ENCODE measurements at regions not wholly inside any gene's neighbourhood (a gene's known extent, or its start where the extent isn't known, plus 50 kb on each side); places are given as distances from the start of the nearest gene placed in this dataset.

DNA sequence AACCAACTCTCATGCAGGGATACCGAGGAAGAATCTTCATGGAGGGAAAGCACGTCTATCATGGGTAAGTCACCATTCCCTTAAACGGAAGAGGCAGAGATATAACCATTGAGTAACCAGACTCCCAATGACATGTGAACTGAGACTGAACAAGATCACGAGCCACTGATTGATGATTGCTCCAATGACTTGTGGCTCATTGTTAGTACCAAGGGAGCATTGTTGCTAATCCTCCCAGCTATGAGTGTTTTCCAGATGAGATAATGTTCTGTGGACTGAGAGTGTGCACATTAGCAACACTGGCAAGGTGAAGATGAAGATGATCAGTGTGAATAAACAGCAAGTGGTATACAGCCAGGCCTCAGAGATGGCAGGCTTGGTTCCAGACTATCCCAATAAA, 219.2 kb upstream of the MAP3K1 start:
- no peak overlapping the region for H2BK120ac ChIP-seq (ENCODE audit: insufficient read depth, low read length, poor library complexity)
- H3K9ac ChIP-seq (ENCODE audit: low read length) = no peak overlapping the region
- H3K4me1 ChIP-seq (ENCODE audit: control insufficient read depth in 1 of 2, insufficient read depth in 2 of 2, low read length in 2 of 2) = no peaks in the 10 kb centered on the region
- no peak overlapping the region for H2AK5ac ChIP-seq (ENCODE audit: low read length)
- no CpG with 5 or more reads among the region's 4 CpGs for WGBS (ENCODE audit: extremely low coverage, insufficient coverage, insufficient read length)
- no peak overlapping the region for H3K14ac ChIP-seq (ENCODE audit: low read length)
- no peak overlapping the region for H4K91ac ChIP-seq (ENCODE audit: low read depth, low read length)
- no peak overlapping the region for H4K8ac ChIP-seq (ENCODE audit: low read depth, low read length)
- H2BK5ac ChIP-seq (ENCODE audit: low read depth, low read length, poor library complexity) = no peak overlapping the region
- H3K27ac ChIP-seq (ENCODE audit: low read depth, low read length) = no peak overlapping the region
- no peak overlapping the region for H4K12ac ChIP-seq (ENCODE audit: low read depth, low read length)
- no peak overlapping the region for H3K4me3 ChIP-seq (ENCODE audit: low read depth, low read length)
- no peak overlapping the region for H3K4me2 ChIP-seq (ENCODE audit: low read length)
- H3K4ac ChIP-seq (ENCODE audit: low read depth, low read length) = no peak overlapping the region
- H3K79me2 ChIP-seq (ENCODE audit: control insufficient read depth, insufficient read depth, low read length, poor library complexity) = no peaks in the 10 kb centered on the region
- H3K18ac ChIP-seq (ENCODE audit: low read length) = no peak overlapping the region
- H3K27me3 ChIP-seq (ENCODE audit: insufficient read depth, low read length) = no peaks in the 10 kb centered on the region
- no peaks in the 10 kb centered on the region for H3K9me3 ChIP-seq (ENCODE audit: insufficient read depth, low read depth, low read length)
- H3K36me3 ChIP-seq (ENCODE audit: control insufficient read depth in 1 of 2, insufficient read depth in 2 of 2, low read length in 2 of 2) = no peaks in the 10 kb centered on the region
- no peak overlapping the region for H2AFZ ChIP-seq (ENCODE audit: insufficient read depth, low read length, poor library complexity)
- no peak for DNase-seq
- no peak overlapping the region for H2BK12ac ChIP-seq (ENCODE audit: low read length)
- H3K79me1 ChIP-seq (ENCODE audit: low read length) = no peaks in the 10 kb centered on the region
- H3K23ac ChIP-seq (ENCODE audit: low read length) = no peak overlapping the region

DNA sequence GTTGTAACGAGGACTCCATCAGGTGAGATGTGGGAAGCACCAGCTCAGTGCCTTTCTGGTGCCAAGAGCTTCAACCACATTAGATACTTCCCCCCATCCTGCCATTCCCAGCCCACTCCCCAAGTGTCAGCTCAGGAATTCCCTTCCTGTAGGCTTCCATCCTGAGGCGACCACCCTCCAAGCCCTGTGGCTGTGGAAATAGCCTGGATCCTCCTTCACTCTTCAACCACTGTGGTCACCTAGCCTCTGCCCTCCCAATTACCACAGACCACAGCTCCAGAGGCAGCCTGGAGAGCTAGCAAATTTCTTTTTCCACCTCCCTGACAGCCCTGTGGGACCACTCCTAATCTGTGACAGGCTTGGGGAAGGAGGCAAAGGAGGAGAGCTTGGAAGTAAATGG, 219.8 kb upstream of the MAP3K1 start:
- no peak overlapping the region for H3K18ac ChIP-seq (ENCODE audit: low read length)
- no peak overlapping the region for H3K27ac ChIP-seq (ENCODE audit: low read depth, low read length)
- H3K4me3 ChIP-seq (ENCODE audit: low read depth, low read length) = no peak overlapping the region
- H3K14ac ChIP-seq (ENCODE audit: low read length) = no peak overlapping the region
- H3K4me2 ChIP-seq (ENCODE audit: low read length) = no peak overlapping the region
- peak overlapping the region; percentile 41 for H2BK12ac ChIP-seq (ENCODE audit: low read length)
- no peak overlapping the region for H3K23ac ChIP-seq (ENCODE audit: low read length)
- H3K79me2 ChIP-seq (ENCODE audit: control insufficient read depth, insufficient read depth, low read length, poor library complexity) = no peaks in the 10 kb centered on the region
- no peak overlapping the region for H4K12ac ChIP-seq (ENCODE audit: low read depth, low read length)
- no peak overlapping the region for H2AFZ ChIP-seq (ENCODE audit: insufficient read depth, low read length, poor library complexity)
- H3K36me3 ChIP-seq (ENCODE audit: control insufficient read depth in 1 of 2, insufficient read depth in 2 of 2, low read length in 2 of 2) = no peaks in the 10 kb centered on the region
- no peaks in the 10 kb centered on the region for H3K27me3 ChIP-seq (ENCODE audit: insufficient read depth, low read length)
- H2AK5ac ChIP-seq (ENCODE audit: low read length) = no peak overlapping the region
- no peaks in the 10 kb centered on the region for H3K79me1 ChIP-seq (ENCODE audit: low read length)
- H4K8ac ChIP-seq (ENCODE audit: low read depth, low read length) = no peak overlapping the region
- H4K91ac ChIP-seq (ENCODE audit: low read depth, low read length) = no peak overlapping the region
- H2BK120ac ChIP-seq (ENCODE audit: insufficient read depth, low read length, poor library complexity) = no peak overlapping the region
- no peak overlapping the region for H2BK5ac ChIP-seq (ENCODE audit: low read depth, low read length, poor library complexity)
- H3K9ac ChIP-seq (ENCODE audit: low read length) = no peak overlapping the region
- DNase-seq = no peak
- H3K4ac ChIP-seq (ENCODE audit: low read depth, low read length) = no peak overlapping the region
- no peaks in the 10 kb centered on the region for H3K4me1 ChIP-seq (ENCODE audit: control insufficient read depth in 1 of 2, insufficient read depth in 2 of 2, low read length in 2 of 2)
- no peaks in the 10 kb centered on the region for H3K9me3 ChIP-seq (ENCODE audit: insufficient read depth, low read depth, low read length)
- no CpG with 5 or more reads among the region's 2 CpGs for WGBS (ENCODE audit: extremely low coverage, insufficient coverage, insufficient read length)

DNA sequence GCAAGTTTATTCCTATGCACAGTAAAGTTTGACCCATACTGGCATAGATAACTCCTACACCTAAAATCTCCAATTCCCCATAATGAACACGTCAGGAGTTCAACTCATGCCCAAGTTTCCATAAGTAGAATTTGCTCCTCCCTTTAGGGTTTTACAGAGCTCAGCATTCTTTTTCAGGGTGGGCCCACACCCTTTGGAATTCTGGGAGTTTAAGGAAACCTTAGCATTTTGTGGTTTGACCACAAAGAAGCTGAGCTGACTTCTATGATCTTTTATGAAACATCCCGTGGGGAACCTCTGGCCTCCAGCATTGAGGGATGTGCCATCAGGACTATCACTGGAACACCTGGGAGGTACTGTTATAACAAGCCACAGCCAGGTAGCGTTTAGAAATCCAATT, 220.6 kb upstream of the MAP3K1 start:
- H3K23ac ChIP-seq (ENCODE audit: low read length) = no peak overlapping the region
- H4K12ac ChIP-seq (ENCODE audit: low read depth, low read length) = no peak overlapping the region
- no peak overlapping the region for H3K4me2 ChIP-seq (ENCODE audit: low read length)
- no peak overlapping the region for H4K91ac ChIP-seq (ENCODE audit: low read depth, low read length)
- no peak overlapping the region for H3K14ac ChIP-seq (ENCODE audit: low read length)
- no peak overlapping the region for H2BK120ac ChIP-seq (ENCODE audit: insufficient read depth, low read length, poor library complexity)
- no peaks in the 10 kb centered on the region for H3K4me1 ChIP-seq (ENCODE audit: control insufficient read depth in 1 of 2, insufficient read depth in 2 of 2, low read length in 2 of 2)
- H3K9ac ChIP-seq (ENCODE audit: low read length) = no peak overlapping the region
- H2BK12ac ChIP-seq (ENCODE audit: low read length) = no peak overlapping the region
- no peaks in the 10 kb centered on the region for H3K27me3 ChIP-seq (ENCODE audit: insufficient read depth, low read length)
- no peak overlapping the region for H2BK5ac ChIP-seq (ENCODE audit: low read depth, low read length, poor library complexity)
- no peak for DNase-seq
- no peak overlapping the region for H3K18ac ChIP-seq (ENCODE audit: low read length)
- WGBS (ENCODE audit: extremely low coverage, insufficient coverage, insufficient read length) = no CpG with 5 or more reads among the region's 3 CpGs
- no peak overlapping the region for H3K4me3 ChIP-seq (ENCODE audit: low read depth, low read length)
- H3K4ac ChIP-seq (ENCODE audit: low read depth, low read length) = no peak overlapping the region
- H3K79me2 ChIP-seq (ENCODE audit: control insufficient read depth, insufficient read depth, low read length, poor library complexity) = no peaks in the 10 kb centered on the region
- no peak overlapping the region for H2AFZ ChIP-seq (ENCODE audit: insufficient read depth, low read length, poor library complexity)
- H3K79me1 ChIP-seq (ENCODE audit: low read length) = no peaks in the 10 kb centered on the region
- H3K27ac ChIP-seq (ENCODE audit: low read depth, low read length) = no peak overlapping the region
- H2AK5ac ChIP-seq (ENCODE audit: low read length) = no peak overlapping the region
- no peaks in the 10 kb centered on the region for H3K9me3 ChIP-seq (ENCODE audit: insufficient read depth, low read depth, low read length)
- no peak overlapping the region for H4K8ac ChIP-seq (ENCODE audit: low read depth, low read length)
- no peaks in the 10 kb centered on the region for H3K36me3 ChIP-seq (ENCODE audit: control insufficient read depth in 1 of 2, insufficient read depth in 2 of 2, low read length in 2 of 2)

DNA sequence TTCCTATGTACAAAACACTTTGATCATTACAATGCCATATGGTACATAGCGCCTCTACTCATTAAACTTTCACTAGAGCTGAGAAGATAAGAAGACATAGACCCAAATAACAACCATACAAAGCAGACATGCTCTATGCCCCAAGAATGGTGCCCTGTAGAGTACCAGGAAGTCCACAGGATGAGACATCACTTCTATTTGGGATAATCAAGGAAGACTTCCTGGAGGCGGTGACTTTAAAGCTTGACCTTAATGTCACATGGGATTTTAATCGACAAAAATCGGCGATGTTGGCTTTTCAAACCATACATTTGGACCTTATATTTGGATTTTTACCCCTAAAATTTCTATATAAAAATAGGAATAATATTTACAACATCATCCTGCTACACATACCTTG, 224.3 kb upstream of the MAP3K1 start:
- H3K4me1 ChIP-seq (ENCODE audit: control insufficient read depth in 1 of 2, insufficient read depth in 2 of 2, low read length in 2 of 2) = no peaks in the 10 kb centered on the region
- H2AFZ ChIP-seq (ENCODE audit: insufficient read depth, low read length, poor library complexity) = no peak overlapping the region
- no peaks in the 10 kb centered on the region for H3K79me2 ChIP-seq (ENCODE audit: control insufficient read depth, insufficient read depth, low read length, poor library complexity)
- no peak overlapping the region for H4K91ac ChIP-seq (ENCODE audit: low read depth, low read length)
- no peaks in the 10 kb centered on the region for H3K27me3 ChIP-seq (ENCODE audit: insufficient read depth, low read length)
- H3K18ac ChIP-seq (ENCODE audit: low read length) = no peak overlapping the region
- H2BK120ac ChIP-seq (ENCODE audit: insufficient read depth, low read length, poor library complexity) = no peak overlapping the region
- no peaks in the 10 kb centered on the region for H3K9me3 ChIP-seq (ENCODE audit: insufficient read depth, low read depth, low read length)
- H3K9ac ChIP-seq (ENCODE audit: low read length) = no peak overlapping the region
- no peaks in the 10 kb centered on the region for H3K36me3 ChIP-seq (ENCODE audit: control insufficient read depth in 1 of 2, insufficient read depth in 2 of 2, low read length in 2 of 2)
- WGBS (ENCODE audit: extremely low coverage, insufficient coverage, insufficient read length) = no CpG with 5 or more reads among the region's 5 CpGs
- no peak overlapping the region for H2BK12ac ChIP-seq (ENCODE audit: low read length)
- H2AK5ac ChIP-seq (ENCODE audit: low read length) = no peak overlapping the region
- no peak overlapping the region for H4K8ac ChIP-seq (ENCODE audit: low read depth, low read length)
- H4K12ac ChIP-seq (ENCODE audit: low read depth, low read length) = no peak overlapping the region
- no peaks in the 10 kb centered on the region for H3K79me1 ChIP-seq (ENCODE audit: low read length)
- no peak overlapping the region for H3K4ac ChIP-seq (ENCODE audit: low read depth, low read length)
- no peak overlapping the region for H2BK5ac ChIP-seq (ENCODE audit: low read depth, low read length, poor library complexity)
- H3K14ac ChIP-seq (ENCODE audit: low read length) = no peak overlapping the region
- H3K4me2 ChIP-seq (ENCODE audit: low read length) = no peak overlapping the region
- H3K4me3 ChIP-seq (ENCODE audit: low read depth, low read length) = no peak overlapping the region
- H3K27ac ChIP-seq (ENCODE audit: low read depth, low read length) = no peak overlapping the region
- no peak overlapping the region for H3K23ac ChIP-seq (ENCODE audit: low read length)
- DNase-seq = no peak
